HG02884 (cell line): ENCODE measurements at regions not wholly inside any gene's neighbourhood (a gene's known extent, or its start where the extent isn't known, plus 50 kb on each side); places are given as distances from the start of the nearest gene placed in this dataset.
"Not testable (repeated sequence)": the region's sequence is repeated elsewhere in the genome, so short reads cannot be mapped to it uniquely, and the experiment has no call there.

Experiments
- ATAC-seq: cut with Tn5 transposase; IDR thresholded peaks from one replicate; pipeline ENCODE4 v1.9.1; 2021; ENCODE audit warnings: mild to moderate bottlenecking, moderate library complexity; ENCODE audit not compliant: unreplicated experiment

DNA sequence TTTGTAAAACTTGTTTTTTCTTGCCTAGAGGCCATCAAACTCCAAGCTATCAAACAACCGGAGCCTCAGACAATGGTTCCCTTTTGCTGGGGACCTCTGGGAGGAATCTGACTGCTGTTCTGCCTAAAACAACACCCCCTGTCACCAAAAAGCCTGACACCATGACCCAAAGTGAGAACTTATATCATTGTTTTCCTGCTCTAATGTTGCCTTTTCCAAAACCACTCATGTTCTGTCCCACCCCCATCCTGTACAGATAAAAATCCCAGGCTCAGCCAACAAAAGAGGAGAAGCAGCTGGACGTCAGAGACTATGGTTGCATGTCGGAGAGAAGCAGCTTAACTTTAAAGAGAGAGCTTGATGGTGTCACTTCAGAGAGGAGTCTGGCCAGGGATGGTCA lies 327.2 kb upstream of the CXADR start:
- no peak for ATAC-seq

DNA sequence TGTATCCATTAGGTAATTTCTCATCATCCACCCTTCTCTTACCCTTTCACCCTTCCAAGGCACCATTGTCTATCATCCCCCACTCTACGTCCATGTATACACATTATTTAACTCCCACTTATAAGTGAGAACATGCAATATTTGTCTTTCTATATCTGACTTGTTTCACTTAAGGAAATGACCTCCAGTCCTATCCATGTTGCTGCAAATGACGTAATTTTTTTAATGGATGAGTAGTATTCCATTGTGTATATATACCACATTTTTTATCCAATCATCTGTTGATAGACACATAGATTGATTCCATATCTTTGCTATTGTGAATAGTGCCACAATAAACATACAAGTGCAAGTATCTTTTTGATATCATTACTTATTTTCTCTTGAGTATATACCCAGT lies 322.9 kb upstream of the CXADR start:
- ATAC-seq, result no peak

DNA sequence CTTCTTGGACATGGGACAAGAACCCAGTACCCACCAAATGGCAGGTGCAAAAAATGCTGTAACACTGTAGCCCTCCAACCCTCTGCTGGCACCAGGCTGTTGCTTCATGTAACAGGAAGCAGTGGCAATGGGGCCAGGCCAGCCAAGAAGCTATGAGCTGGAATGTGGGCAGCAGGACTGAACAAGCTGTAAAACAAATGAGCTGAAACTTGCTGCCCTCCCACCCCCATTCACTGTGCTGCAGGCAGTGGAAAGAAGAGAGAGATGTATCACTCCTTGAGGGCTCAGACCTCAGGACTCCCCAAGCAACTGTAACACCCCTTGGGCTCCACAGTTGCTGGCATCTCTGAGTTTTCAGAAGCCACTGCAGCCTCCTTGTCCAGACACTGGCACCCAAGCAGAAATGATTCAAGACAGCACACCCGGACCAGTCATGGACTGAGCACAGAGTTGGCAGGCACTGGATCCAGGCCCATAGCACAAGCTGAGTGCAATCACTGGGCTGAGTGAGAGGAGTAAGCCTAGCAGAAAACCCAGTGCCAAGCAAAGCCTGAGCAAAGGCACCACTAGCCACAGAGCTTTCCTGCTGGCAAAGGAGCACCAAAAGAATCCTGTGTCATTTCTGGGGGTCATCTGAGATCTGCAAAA lies 321.4 kb upstream of the CXADR start:
- no peak for ATAC-seq

DNA sequence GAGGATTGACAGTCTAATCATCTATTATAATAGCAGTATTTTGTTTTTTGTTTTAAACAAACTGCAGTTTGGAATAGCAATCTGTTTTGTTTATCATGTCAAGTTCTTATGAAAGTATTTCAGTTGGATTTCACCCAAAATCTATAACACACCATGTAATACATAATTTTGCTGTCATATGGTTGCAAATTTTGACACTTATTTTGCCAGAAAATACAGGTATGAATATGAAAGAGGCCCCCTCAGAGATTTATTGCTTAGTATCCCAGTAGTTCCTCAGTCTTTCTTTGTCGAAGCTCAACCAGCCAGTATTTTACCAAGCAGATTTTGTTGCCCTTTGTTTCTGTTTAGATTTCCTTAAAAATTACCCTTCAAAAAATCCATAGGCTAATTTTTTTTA lies 317.5 kb upstream of the CXADR start:
- no peak for ATAC-seq

DNA sequence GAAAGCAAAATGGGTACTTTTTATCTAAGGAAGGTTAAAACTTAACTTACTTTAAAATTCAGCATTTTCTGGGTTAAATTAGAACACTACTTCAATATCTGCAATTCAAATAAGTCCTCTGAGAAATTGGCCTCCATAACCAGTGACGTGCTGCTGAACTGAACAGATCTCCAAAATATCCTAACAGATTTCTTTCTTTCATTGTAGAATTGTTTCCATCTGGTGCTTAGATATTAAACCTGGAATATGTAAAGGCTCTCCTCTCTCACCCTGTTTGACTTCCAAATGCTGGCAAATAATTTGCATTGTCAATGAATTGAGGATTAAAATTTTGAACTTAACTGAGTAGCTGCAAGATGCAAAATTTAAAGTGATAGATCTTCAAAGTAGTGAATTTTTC lies 316.9 kb upstream of the CXADR start:
- no peak for ATAC-seq

DNA sequence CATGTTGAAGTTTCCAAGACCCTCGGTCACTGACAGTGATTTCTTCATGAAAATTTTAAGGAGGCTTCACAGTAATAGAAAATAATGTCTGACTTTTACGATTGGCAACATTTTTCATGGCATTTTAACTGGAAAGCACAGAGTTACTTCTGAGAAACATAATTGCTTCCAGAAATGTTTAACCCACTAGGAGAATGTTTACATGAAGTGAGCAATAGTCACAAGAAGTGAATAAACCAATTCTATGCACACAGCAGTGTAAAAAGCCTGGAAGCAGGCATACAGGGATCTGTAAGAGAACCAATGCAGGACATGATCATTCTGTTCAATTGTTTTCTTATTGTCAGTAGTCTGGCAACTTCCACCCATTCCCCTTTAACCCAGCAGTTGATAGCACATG lies 316.2 kb upstream of the CXADR start:
- no peak for ATAC-seq

DNA sequence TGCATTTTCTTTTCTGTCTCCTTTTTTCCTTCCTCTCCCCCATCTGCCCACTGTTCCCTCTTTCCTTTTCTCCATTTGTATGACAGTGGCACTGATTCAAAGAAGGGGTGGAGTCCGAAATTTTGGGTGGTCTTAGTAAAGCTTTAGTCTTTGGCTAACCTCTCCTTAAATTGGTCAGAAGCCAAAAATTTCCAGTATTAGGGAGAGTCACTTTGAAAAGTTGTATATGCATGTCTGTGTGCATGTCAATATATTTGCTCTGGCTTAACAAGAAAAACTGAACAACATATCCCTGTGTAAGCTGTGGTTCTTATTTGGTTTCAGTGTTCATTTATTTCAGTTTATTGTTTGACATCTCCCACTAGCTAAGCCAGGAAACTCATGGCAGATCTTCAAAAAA lies 314.8 kb upstream of the CXADR start:
- no peak for ATAC-seq

DNA sequence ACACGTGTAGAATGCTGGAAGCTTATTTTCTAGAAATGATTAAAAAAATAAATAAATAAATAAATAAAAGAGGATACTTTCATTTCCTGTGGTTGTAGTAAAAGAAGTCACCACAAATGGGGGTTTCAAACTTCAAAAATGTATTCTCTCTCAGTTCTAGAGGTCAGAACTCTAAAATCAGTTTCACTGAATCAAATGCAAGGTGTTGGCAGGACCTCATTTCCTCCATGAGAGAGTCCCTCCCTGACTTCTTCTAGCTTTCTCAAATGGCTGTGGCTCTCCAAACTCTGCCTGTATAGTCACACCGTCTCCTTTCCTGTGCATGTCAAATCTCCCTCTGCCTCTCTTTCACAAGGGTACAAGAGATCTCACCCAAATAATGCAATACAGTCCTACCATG lies 312.6 kb upstream of the CXADR start:
- no peak for ATAC-seq

DNA sequence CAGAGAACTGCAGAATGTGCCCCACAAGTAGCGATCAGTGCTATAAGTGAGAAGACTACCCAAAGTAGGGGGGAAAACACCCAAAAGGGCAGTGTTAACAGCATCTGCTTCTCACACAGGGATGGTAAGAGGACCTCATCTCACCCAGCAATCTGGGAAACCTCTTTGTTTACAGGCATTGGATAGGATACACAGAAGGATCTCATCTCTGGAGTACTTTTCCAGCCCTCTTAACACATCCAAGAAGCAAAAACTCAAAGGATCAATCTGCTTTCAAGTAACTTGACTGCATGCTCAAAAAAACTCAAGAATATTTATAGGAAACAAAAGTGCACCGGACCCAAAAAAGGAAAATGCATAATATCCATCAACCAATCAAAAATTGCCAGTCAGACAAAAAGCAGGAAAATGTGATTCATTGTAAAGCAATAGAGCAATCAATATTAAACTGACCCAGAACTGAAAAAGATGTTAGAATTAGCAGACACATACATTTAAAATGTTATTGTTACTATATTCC lies 311.0 kb upstream of the CXADR start:
- ATAC-seq, result no peak

DNA sequence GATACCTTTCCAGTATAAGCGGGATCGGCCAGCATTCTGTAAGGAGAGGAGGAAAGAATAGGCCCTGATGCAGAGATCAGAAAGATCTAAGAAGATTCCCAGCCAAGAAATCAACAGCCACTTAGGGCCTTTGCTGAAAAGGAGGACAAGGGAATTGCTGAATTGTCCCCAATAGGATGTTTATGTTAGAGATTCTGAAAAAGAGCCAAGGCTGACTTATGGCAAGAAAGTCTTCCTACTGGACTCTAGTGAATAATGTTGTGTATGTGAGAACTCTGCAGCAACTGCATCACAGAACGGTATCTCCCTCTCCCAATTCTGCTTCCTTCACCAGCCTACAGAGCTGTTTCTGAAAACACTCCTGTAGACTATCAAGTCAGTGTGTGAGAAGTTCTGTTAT lies 298.0 kb upstream of the CXADR start:
- ATAC-seq, result no peak

DNA sequence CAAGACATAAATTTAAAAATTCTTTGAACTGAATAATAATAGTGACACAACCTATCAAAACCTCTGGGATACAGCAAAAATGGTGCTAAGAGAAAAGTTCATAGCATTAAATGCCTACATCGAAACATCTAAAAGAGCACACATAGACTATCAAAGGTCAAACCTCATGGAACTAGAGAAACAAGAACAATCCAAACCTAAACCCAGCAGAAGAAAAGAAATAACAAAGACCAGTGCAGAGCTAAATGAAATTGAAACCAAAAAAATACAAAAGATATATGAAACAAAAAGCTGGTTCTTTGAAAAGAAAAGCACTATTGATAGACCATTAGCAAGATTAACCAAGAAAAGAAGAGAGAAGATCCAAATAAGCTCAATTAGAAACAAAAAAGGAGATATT lies 293.8 kb upstream of the CXADR start:
- ATAC-seq, result not testable (repeated sequence)

DNA sequence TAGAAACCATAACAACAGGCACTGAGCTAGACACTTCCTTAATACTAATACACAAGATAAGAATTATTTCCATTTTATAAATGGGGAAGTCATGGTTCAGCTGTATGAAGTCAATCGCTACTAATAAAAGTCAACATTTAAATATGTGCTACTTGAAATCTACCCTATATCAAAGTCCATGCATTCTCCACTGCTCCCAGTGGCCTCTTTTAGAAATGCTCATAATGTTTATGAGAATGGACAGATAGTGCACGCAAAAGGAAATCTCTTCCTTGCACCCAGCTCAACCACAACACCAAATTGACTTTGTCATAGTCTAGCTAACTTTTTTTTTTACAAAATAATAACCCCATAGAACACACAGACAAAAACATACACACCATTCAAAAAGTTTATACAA lies 281.7 kb upstream of the CXADR start:
- ATAC-seq, result no peak

DNA sequence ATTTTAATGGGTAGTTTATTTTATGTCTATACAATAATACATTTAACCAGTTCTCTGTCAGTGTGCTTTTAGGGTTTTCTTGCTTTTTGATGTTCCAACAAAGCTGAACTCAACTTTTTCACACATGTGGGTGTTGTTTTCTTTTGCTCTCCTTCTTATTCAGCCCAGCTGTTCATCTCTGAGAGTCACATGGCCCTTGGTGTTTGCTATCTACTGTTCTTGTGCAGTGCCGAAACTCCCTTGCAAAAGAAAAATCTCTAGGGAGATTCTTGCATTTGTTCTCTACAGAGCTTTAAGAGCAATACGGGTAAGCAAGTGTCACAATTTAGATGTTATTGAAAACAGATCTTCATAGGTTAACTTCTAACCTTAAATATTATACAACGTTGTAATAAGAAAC lies 281.1 kb upstream of the CXADR start:
- ATAC-seq, result no peak

DNA sequence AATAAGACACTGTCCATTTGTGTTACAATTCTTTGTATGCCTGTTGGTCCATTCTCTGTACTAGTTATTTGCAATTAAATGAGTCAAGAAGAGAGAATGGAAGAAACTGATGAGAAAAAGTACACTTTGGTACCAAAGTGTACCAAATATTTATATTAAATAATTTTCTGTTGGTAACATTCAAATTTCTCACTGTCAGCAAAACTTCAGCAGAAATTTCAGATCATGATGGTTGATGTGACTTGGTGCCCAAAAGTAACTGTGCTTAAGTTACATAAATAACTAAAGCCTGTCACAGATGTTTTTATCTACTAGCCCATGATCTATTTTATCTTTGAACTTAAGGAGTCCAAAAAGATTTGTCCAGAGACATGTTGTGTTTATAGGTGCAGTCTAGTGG lies 274.4 kb upstream of the CXADR start:
- ATAC-seq, result no peak

DNA sequence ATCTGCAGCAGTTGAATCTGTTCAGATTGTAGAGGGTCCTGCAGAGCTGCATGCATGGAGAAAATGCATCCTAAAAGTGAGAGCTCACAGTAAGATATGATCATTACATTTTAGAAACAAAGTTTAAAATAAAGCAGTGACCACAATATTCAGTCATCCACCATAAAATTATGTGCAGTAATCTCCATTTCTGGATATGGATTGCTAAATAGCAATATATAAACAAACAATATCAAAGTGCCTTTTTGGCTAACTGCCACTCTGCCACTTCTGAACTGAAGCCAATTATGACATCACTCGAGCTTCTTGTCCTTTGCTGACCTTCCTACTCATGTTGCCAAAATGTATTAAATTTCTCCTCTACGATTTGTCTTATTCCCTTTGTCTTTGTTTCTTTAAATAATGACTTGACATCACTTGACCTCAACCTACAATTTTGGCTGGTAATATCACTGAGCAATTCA lies 262.0 kb upstream of the CXADR start:
- ATAC-seq, result no peak

DNA sequence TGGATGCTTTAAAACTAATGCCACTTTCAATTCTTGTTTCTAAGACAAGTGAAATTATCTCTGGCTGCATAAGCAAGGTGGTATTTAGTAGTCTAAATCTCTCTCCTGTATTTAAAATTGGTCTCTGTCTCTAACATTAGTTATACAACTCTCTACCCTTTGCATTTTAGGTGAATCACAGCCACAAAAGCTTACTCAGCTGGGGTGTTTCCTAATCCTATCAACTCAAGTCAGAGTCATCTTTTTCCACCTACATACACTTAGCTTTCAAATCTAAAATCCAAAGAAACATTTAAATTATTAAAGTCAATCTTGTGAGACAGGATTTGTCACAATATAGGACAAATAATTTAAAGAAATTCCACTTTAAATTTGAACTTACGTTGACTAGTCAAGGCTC lies 255.1 kb upstream of the CXADR start:
- no peak for ATAC-seq

DNA sequence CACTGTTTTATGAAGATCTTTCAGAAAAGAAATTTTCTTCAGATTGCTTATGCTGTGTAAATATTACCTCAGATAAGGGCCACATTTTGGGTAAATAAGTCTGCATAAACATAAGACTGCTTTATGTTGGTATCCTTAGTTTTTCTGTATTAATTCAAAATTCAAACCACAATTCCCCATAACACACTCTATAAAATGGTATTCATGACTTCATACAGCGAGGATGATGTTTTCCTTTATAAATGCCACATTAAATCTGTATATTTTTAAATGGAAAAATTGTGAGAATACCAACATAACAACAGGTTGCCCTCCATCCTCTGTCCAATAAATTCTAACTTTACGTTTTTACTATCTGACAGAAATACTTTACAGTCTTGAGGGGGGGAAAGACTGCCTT lies 248.7 kb upstream of the CXADR start:
- no peak for ATAC-seq

DNA sequence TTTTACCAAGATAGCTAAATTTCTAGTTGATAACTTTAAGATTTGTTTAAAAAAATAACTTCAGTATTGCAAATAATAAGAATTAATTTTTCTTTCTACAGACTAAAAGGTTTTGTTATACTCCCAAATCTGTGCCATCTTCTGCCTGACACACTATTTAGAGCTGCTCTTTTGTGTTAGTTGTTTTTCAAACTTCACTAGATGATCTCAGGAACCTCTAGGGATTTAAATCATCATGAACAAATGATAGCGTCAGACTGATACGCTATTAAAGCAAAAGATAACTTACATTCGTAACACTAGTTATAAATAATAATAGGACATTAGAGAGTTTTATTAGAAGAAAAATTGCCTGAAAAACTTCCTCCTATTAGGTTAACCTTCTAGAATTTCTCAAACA lies 243.1 kb upstream of the CXADR start:
- ATAC-seq, result no peak

DNA sequence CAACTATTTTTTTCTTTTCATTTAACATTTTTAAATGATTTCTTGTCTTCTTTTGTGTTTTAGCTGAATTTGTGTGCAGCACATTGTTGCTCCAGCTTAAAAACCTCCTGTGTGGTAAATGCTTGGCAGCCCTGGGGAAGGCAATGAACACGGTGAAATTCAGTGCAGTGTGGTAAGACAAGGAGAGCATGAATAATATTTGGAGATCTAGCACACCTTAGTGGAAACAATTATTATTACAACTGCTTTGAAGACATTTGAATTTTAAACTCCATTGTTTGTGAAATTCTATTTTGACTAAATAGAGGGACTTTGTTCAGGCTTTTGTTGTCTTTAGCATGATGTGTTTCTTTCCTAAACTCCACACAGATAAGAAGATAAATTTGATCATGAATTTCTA lies 242.6 kb upstream of the CXADR start:
- ATAC-seq, result no peak

DNA sequence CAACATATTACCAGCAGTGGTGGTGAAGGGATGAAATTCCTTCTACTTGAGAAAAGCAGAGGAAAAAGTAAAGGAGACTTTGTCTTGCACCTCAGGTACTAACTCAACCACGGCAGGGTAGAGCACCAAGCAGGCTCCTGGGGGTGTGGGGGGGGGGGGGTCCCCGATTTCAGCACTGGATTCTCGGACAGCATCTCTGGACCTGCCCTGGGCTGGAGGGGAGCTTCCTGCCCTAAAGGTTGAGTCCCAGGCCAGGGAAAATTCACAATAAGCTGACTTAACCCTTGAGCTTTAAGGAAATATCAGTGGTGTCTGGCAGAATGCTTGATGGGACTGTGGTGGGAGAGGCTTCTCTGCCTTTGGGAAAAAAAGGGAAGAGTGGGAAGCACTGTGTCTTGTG lies 233.2 kb upstream of the CXADR start:
- ATAC-seq, result no peak

DNA sequence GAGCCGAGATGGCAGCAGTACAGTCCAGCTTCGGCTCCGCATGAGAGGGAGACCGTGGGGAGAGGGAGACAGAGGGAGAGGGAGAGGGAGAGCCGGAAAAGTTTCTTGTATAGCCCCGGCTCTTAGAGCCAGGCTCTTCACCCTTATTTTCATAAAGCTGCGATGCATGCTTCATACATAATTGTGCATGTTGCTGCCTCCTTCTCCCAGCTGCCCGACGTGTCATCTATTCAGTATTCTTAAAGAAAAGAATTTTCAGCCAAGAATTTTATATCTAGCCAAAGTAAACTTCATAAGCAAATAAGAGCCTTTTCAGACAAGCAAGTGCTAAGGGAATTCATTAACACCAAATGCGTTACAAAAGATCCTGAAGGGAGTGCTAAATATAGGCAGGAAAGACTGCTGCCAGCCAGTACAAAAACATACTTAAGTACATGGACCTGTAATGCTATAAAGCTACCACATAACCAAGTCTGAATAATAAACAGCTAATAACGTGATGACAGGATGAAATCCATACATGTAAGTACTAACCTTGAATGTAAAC lies 219.8 kb upstream of the CXADR start:
- ATAC-seq, result not testable (repeated sequence)

DNA sequence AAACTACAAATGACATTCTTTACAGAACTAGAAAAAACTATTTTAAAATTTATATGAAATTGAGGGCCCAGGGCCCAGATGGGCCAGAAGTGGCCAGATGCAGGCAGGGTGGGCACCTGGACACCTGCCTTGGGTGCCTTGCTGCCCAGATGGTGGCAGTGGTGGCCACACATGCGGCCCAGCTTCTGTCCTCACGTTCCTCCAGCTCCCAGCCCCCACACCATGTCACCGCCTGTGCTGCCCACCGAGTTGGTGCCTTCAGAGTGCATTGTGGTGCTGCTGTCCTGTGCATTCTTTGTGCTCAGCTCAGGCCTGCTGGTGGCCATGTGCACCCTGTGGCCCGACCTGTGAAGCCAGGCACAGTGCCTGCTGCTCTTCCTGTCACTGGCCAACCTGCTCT lies 216.8 kb upstream of the CXADR start:
- ATAC-seq, result no peak

DNA sequence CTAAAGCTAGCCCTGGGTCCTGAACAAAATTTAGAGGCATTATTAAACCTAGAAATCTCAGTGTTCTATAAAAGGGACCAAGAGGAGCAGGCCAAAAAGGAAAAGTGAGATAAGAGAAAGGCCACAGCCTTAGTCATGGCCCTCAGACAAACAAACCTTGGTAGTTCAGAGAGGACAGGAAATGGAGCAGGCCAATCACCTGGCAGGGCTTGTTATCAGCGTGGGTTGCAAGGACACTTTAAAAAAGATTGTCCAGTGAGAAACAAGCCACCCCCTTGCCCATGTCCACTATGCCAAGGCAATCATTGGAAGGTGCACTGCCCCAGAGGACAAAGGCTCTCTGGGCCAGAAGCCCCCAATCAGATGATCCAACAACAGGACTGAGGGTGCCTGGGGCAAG lies 213.3 kb upstream of the CXADR start:
- ATAC-seq, result not testable (repeated sequence)
